ENCODE measurements at regions not wholly inside any gene's neighbourhood (a gene's known extent, or its start where the extent isn't known, plus 50 kb on each side); places are given as distances from the start of the nearest gene placed in this dataset.

GRCh38 chr21:31503467-31503866 lies 156.0 kb upstream of the SOD1 start:
- DNase-seq = no peak
- H3K27me3 ChIP-seq (ENCODE audit: control insufficient read depth, insufficient read depth, low read length) = no peaks in the 10 kb centered on the region
- no peaks in the 10 kb centered on the region for H3K9me3 ChIP-seq (ENCODE audit: control insufficient read depth, low read depth, low read length)
- no CpG with 5 or more reads among the region's 2 CpGs for WGBS (ENCODE audit: insufficient coverage, low lambda C conversion rate)
- H3K4me3 ChIP-seq (ENCODE audit: low read length) = no peak overlapping the region
- no peak overlapping the region for H3K27ac ChIP-seq (ENCODE audit: low read length)
- no peaks in the 10 kb centered on the region for H3K36me3 ChIP-seq (ENCODE audit: control insufficient read depth, insufficient read depth, low read length)
- H3K4me1 ChIP-seq (ENCODE audit: control insufficient read depth, insufficient read depth, low read length) = no peaks in the 10 kb centered on the region

DNA sequence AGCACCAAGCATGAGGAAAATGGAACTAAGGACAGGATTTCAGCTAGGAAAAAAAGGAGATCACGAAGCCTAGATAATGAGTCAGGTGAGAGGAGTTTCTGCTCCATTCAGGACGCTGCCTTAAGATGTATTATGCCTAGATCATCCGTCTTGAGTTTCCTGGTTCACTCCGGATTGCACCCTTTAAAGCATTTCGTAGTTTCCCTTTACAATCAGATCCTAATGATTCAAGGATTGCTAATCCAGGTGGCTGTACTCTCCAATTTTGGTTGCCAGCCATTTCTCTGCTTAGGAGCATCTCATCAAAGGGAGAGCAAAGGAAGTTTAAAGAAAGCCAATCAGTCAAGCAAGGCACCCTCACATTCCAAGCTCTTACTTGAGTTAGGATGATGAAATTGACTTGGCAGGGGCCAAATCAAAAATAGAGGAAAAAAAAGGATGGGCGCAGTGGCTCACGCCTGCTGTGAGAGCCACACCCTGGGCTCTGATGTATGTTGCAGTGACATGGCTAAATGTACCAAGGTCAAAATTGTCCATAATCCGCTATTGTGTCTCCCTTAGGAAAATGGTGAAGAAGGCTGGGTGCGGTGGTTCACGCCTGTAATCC lies 156.9 kb upstream of the SOD1 start:
- H3K27ac ChIP-seq (ENCODE audit: low read length) = no peak overlapping the region
- no peaks in the 10 kb centered on the region for H3K27me3 ChIP-seq (ENCODE audit: control insufficient read depth, insufficient read depth, low read length)
- no peaks in the 10 kb centered on the region for H3K9me3 ChIP-seq (ENCODE audit: control insufficient read depth, low read depth, low read length)
- H3K4me3 ChIP-seq (ENCODE audit: low read length) = no peak overlapping the region
- H3K36me3 ChIP-seq (ENCODE audit: control insufficient read depth, insufficient read depth, low read length) = no peaks in the 10 kb centered on the region
- H3K4me1 ChIP-seq (ENCODE audit: control insufficient read depth, insufficient read depth, low read length) = no peaks in the 10 kb centered on the region
- no peak for DNase-seq
- WGBS (ENCODE audit: insufficient coverage, low lambda C conversion rate) = no CpG with 5 or more reads among the region's 10 CpGs

GRCh38 chr21:31501926-31502325 lies 157.6 kb upstream of the SOD1 start:
- no peak overlapping the region for H3K27ac ChIP-seq (ENCODE audit: low read length)
- no peaks in the 10 kb centered on the region for H3K9me3 ChIP-seq (ENCODE audit: control insufficient read depth, low read depth, low read length)
- no peaks in the 10 kb centered on the region for H3K27me3 ChIP-seq (ENCODE audit: control insufficient read depth, insufficient read depth, low read length)
- H3K36me3 ChIP-seq (ENCODE audit: control insufficient read depth, insufficient read depth, low read length) = no peaks in the 10 kb centered on the region
- no peaks in the 10 kb centered on the region for H3K4me1 ChIP-seq (ENCODE audit: control insufficient read depth, insufficient read depth, low read length)
- H3K4me3 ChIP-seq (ENCODE audit: low read length) = no peak overlapping the region
- DNase-seq = peak in 1 of 2 donors; percentile 30
- 70% methylated on average over 1 of the region's 5 CpGs for WGBS (ENCODE audit: insufficient coverage, low lambda C conversion rate)

- Histone ChIP-seq H3K36me3 (ENCODE audit: control insufficient read depth, insufficient read depth, low read length) (no peaks in the 10 kb centered on the region), H3K27ac (ENCODE audit: low read length) (no peak overlapping the region), H3K4me3 (ENCODE audit: low read length) (no peak overlapping the region), H3K4me1 (ENCODE audit: control insufficient read depth, insufficient read depth, low read length) (no peaks in the 10 kb centered on the region), H3K27me3 (ENCODE audit: control insufficient read depth, insufficient read depth, low read length) (no peaks in the 10 kb centered on the region), H3K9me3 (ENCODE audit: control insufficient read depth, low read depth, low read length) (no peaks in the 10 kb centered on the region)
- peak in 1 of 2 donors; percentile 55 for DNase-seq
- 33% methylated on average over 1 of the region's 7 CpGs for WGBS (ENCODE audit: insufficient coverage, low lambda C conversion rate)
These were observed 156.9 kb upstream of the TIAM1 start for GRCh38 chr21:31500982-31501381.

DNA sequence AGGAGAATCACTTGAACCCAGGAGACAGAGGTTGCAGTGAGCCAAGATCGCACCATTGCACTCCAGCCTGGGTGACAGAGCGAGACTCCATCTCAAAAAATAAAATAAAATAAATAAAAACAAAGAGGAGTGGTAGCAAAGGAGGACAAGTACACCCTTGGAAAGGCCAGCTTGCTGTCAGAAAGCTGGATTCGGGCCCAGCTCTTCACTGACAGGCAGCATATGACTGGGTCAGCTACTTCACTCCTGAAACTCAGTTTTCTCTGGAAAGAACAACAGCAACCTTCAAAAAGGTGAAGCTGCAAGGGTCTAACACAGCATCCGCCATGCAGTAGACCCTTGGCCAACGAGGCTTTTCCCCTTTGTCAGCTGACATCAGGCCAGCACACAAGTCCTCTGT lies 156.0 kb upstream of the TIAM1 start:
- Histone ChIP-seq H3K4me3 (ENCODE audit: low read length) (no peak overlapping the region), H3K27ac (ENCODE audit: low read length) (no peak overlapping the region), H3K4me1 (ENCODE audit: control insufficient read depth, insufficient read depth, low read length) (no peaks in the 10 kb centered on the region), H3K36me3 (ENCODE audit: control insufficient read depth, insufficient read depth, low read length) (no peaks in the 10 kb centered on the region), H3K9me3 (ENCODE audit: control insufficient read depth, low read depth, low read length) (no peaks in the 10 kb centered on the region), H3K27me3 (ENCODE audit: control insufficient read depth, insufficient read depth, low read length) (no peaks in the 10 kb centered on the region)
- WGBS (ENCODE audit: insufficient coverage, low lambda C conversion rate) = no CpG with 5 or more reads among the region's 5 CpGs
- DNase-seq = no peak

DNA sequence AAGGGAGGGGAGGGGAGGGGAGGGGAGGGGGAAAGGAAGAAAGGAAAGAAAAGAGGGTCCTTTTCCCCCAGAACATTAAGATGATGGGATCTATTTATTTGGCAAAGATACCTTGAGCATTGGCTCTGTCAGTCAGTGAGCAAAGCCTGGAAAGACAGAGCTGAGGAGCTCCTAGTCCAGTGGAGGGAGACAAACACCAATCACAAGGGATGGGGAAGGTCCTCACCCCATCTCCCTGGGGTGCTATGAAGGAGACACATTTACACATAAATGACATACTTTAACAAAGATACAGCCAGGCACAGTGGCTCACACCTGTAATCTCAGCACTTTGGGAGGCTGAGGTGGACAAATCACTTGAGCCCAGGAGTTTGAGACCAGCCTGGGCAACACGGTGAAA lies 154.9 kb upstream of the TIAM1 start:
- Histone ChIP-seq H3K27me3 (ENCODE audit: control insufficient read depth, insufficient read depth, low read length) (no peaks in the 10 kb centered on the region), H3K27ac (ENCODE audit: low read length) (no peak overlapping the region), H3K4me3 (ENCODE audit: low read length) (no peak overlapping the region), H3K4me1 (ENCODE audit: control insufficient read depth, insufficient read depth, low read length) (no peaks in the 10 kb centered on the region), H3K36me3 (ENCODE audit: control insufficient read depth, insufficient read depth, low read length) (no peaks in the 10 kb centered on the region), H3K9me3 (ENCODE audit: control insufficient read depth, low read depth, low read length) (no peaks in the 10 kb centered on the region)
- no CpG with 5 or more reads among the region's 1 CpG for WGBS (ENCODE audit: insufficient coverage, low lambda C conversion rate)
- DNase-seq = no peak

GRCh38 chr21:31497914-31498313 lies 153.9 kb upstream of the TIAM1 start:
- WGBS (ENCODE audit: insufficient coverage, low lambda C conversion rate) = no CpG with 5 or more reads among the region's 3 CpGs
- no peak for DNase-seq
- Histone ChIP-seq H3K4me1 (ENCODE audit: control insufficient read depth, insufficient read depth, low read length) (no peaks in the 10 kb centered on the region), H3K27me3 (ENCODE audit: control insufficient read depth, insufficient read depth, low read length) (no peaks in the 10 kb centered on the region), H3K4me3 (ENCODE audit: low read length) (no peak overlapping the region), H3K9me3 (ENCODE audit: control insufficient read depth, low read depth, low read length) (no peaks in the 10 kb centered on the region), H3K36me3 (ENCODE audit: control insufficient read depth, insufficient read depth, low read length) (no peaks in the 10 kb centered on the region), H3K27ac (ENCODE audit: low read length) (no peak overlapping the region)

GRCh38 chr21:31493350-31493880 lies 149.4 kb upstream of the TIAM1 start:
- Histone ChIP-seq H3K4me1 (ENCODE audit: control insufficient read depth, insufficient read depth, low read length) (no peaks in the 10 kb centered on the region), H3K36me3 (ENCODE audit: control insufficient read depth, insufficient read depth, low read length) (no peaks in the 10 kb centered on the region), H3K27me3 (ENCODE audit: control insufficient read depth, insufficient read depth, low read length) (no peaks in the 10 kb centered on the region), H3K4me3 (ENCODE audit: low read length) (no peak overlapping the region), H3K9me3 (ENCODE audit: control insufficient read depth, low read depth, low read length) (no peaks in the 10 kb centered on the region), H3K27ac (ENCODE audit: low read length) (no peak overlapping the region)
- WGBS (ENCODE audit: insufficient coverage, low lambda C conversion rate) = 91% methylated on average over 3 of the region's 7 CpGs
- DNase-seq = no peak

- Histone ChIP-seq H3K4me3 (ENCODE audit: low read length) (no peak overlapping the region), H3K4me1 (ENCODE audit: control insufficient read depth, insufficient read depth, low read length) (no peaks in the 10 kb centered on the region), H3K36me3 (ENCODE audit: control insufficient read depth, insufficient read depth, low read length) (no peaks in the 10 kb centered on the region), H3K27me3 (ENCODE audit: control insufficient read depth, insufficient read depth, low read length) (no peaks in the 10 kb centered on the region), H3K9me3 (ENCODE audit: control insufficient read depth, low read depth, low read length) (no peaks in the 10 kb centered on the region), H3K27ac (ENCODE audit: low read length) (no peak overlapping the region)
- WGBS (ENCODE audit: insufficient coverage, low lambda C conversion rate) = no CpG with 5 or more reads among the region's 3 CpGs
- no peak for DNase-seq
These were observed 147.6 kb upstream of the TIAM1 start for GRCh38 chr21:31491617-31492016.

- Histone ChIP-seq H3K36me3 (ENCODE audit: control insufficient read depth, insufficient read depth, low read length) (no peaks in the 10 kb centered on the region), H3K27me3 (ENCODE audit: control insufficient read depth, insufficient read depth, low read length) (no peaks in the 10 kb centered on the region), H3K9me3 (ENCODE audit: control insufficient read depth, low read depth, low read length) (peaks cover 4% of the 10 kb centered on the region), H3K4me1 (ENCODE audit: control insufficient read depth, insufficient read depth, low read length) (no peaks in the 10 kb centered on the region), H3K27ac (ENCODE audit: low read length) (no peak overlapping the region), H3K4me3 (ENCODE audit: low read length) (no peak overlapping the region)
- WGBS (ENCODE audit: insufficient coverage, low lambda C conversion rate) = no CpG with 5 or more reads among the region's 2 CpGs
- DNase-seq = no peak
These were observed 146.4 kb upstream of the TIAM1 start for GRCh38 chr21:31490443-31490842.

GRCh38 chr21:31489726-31490125 lies 145.7 kb upstream of the TIAM1 start:
- no peak overlapping the region for H3K4me3 ChIP-seq (ENCODE audit: low read length)
- no peak for DNase-seq
- H3K27me3 ChIP-seq (ENCODE audit: control insufficient read depth, insufficient read depth, low read length) = no peaks in the 10 kb centered on the region
- H3K4me1 ChIP-seq (ENCODE audit: control insufficient read depth, insufficient read depth, low read length) = no peaks in the 10 kb centered on the region
- no peaks in the 10 kb centered on the region for H3K36me3 ChIP-seq (ENCODE audit: control insufficient read depth, insufficient read depth, low read length)
- peaks cover 4% of the 10 kb centered on the region for H3K9me3 ChIP-seq (ENCODE audit: control insufficient read depth, low read depth, low read length)
- no peak overlapping the region for H3K27ac ChIP-seq (ENCODE audit: low read length)
- 100% methylated on average over 1 of the region's 2 CpGs for WGBS (ENCODE audit: insufficient coverage, low lambda C conversion rate)
